Activated CD4-positive, alpha-beta T cell treated with anti-CD3 and anti-CD28 coated beads, Interleukin-2, amount 50 U/mL, for 16 hours (primary cell): ENCODE measurements at regions not wholly inside any gene's neighbourhood (a gene's known extent, or its start where the extent isn't known, plus 50 kb on each side); places are given as distances from the start of the nearest gene placed in this dataset.

ENCODE experiments used
- DNase-seq: peaks from one replicate; pipeline ENCODE4 v3.0.0-alpha.2; 2020

GRCh38 chr4:27276307-27277073 is 415.8 kb downstream of the STIM2 start:
- no peak for DNase-seq

DNA sequence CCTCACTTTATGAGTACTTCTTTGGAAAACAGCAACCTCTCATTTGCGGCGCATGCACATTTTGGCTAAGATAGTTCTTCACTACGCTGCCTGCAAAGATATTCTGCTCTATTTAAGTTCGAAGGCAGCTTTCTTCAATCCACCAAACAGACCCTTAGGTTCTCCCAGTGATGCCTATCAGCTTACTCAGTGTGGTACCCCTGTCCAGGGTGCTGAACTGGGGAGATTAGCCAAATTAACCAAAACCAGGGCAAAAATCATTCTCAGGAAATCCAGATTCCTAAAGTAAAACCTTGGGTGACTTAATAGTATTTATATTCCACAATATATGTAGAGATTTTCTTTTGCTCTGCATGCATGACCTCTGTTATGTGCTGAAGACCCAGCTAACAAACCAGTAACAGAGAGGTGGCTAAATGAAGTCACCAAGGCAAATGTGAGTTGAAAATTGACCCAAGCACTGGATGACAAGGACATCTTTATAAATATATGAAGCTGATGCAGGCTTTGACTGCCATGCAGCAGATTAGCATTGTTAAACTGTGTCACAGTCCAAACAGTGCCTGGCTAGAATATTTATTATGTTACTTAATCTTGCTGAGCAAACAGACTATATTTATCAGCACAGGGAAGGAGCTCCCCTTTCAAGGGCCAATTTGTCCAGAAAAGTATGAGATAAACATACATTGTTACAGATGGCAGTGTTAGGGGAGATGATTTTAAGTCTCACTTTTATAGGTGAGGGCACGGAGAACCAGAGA is 418.2 kb downstream of the STIM2 start:
- DNase-seq, result no peak

GRCh38 chr4:27288496-27288895 is 427.9 kb downstream of the STIM2 start:
- DNase-seq, result no peak

- no peak for DNase-seq
These were observed 429.1 kb downstream of the STIM2 start for GRCh38 chr4:27289704-27290103.

DNA sequence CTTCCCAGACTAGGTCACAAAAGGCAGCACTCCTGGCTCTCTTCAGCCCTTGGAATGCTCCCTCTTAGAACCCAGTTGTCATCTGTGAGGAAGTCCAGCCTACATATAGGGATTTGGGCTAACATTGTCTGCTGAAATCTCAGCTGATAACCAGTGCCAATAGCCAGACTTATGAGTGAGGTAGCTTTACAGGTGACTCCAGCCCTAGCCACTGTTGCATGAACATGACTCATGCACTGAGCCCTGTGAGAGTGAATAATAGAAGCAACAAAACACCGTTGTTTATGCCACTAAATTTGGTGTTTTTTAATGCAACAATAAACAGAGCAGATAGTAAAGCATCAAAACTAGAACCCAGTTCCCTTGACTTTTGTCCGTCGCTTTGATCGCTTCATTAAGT is 433.2 kb downstream of the STIM2 start:
- DNase-seq, result no peak

- DNase-seq, result no peak
These were observed 444.1 kb downstream of the STIM2 start for GRCh38 chr4:27304751-27305150.

- DNase-seq, result no peak
These were observed 444.6 kb downstream of the STIM2 start for GRCh38 chr4:27305246-27305645.

DNA sequence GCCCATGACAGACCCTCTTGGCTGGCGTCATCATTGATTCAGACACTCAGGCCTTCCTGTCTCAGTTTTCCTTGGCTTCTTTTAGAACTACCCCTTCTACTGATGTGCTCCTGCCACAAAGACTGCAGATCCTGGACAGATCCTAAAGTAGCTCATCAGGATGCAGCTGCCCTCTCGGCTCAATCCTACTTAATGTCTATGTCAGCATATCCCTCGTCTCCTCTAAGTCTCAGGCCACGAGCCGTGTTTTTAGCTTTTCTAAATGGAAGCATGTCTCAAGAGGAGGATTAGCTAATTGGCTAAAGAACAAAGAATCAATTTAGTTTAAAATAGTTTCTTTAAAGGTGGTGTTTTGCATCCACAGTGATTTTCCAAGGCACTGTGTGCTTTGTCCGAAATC is 447.7 kb downstream of the STIM2 start:
- no peak for DNase-seq

DNA sequence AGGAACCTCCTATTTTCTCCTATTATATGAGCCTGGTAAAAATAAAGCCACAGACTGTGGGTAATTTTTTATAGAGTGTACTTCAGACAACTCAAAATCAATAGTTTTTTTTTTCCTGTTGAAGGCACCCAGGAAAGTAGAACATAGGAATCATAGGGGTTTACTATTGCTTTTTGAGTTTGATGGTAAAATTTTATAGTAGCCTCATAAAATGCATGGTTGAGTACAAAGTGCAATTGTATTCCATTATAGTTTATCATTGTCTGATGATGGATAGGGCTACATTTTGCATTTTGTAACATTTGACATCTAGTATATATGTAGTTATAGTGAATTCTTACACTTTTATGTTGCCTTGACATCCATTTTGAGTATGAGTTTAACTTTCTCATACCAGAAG is 455.0 kb downstream of the STIM2 start:
- DNase-seq, result no peak

DNA sequence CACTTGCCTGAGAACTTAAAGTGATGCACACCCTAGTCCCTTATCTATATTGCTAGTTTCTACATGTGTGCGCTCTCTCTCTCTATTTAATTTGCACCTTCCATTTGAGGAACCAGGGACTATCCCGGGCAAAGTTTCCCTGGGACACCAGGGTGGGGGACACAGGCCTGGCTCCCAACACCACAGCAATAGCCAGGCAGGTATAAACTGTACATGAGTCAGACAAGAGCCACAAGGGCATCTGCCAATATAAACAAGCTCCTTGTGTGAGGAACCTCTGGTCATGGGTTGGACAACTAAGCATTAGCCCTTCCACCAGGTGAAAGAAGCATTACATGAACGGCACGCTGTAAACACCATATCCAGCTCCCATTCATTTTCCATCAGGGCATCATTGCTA is 455.5 kb downstream of the STIM2 start:
- no peak for DNase-seq

DNA sequence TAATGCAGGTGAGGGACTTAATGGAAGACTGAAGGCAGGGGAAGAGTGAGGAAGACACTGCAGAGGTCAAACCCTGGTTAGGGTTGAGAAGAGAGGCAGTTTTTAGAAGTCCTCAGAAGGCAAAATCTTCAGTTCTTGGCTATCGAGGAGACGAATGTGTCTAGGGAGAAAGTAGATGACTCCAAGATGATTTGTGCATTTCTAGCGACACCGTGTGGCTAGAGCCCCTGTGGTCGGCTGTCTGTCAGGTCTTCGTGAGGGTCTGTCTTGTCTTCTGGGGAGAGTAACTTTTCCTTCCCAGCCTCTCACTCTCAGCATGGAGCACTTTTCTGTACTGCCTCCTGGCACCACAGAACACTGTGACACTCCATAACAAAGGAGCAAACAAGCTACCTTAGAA is 458.1 kb downstream of the STIM2 start:
- peak; percentile 22 for DNase-seq

DNA sequence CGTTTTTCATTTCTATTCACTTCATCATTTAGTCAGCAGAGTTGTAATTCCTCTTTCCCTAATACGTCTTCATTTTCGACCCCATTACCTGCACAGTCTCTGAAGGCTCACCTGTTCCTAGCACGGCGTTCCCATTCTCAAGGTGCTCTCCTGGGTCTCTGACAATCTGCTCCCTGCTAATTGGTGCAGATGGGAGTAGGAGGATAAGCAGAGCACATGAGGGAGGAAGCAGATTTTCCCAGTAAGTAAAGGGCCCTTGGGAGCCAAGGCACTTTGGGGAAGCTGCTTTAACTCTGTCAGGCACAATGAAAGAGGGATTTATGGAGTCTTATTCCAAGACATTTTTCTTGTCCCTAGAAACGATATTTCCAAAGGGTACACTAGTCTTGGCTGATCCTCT is 466.4 kb downstream of the STIM2 start:
- DNase-seq, result no peak

- no peak for DNase-seq
These were observed 467.0 kb downstream of the STIM2 start for GRCh38 chr4:27327421-27328181.

- DNase-seq, result no peak
These were observed 477.9 kb downstream of the STIM2 start for GRCh38 chr4:27338530-27338929.

- DNase-seq, result no peak
These were observed 482.8 kb downstream of the STIM2 start for GRCh38 chr4:27343411-27343810.

DNA sequence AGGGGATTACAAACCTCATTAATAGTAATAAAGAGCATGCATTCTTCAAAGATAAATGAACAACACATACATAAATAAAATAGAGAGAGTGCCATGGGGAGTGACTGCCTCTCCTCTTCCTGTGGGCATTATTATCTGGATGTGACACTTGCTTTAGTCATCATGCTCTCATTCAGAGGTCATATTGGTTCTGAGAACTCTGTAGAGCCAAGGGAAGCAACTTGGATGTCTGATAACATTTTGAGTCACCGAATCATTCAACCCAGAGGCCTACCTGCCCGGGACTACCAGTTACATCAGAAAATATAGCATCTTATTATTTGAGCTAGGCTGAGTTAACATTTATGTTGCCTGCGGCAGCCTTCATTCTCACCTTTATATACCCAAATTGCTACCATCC is 489.5 kb downstream of the STIM2 start:
- no peak for DNase-seq

DNA sequence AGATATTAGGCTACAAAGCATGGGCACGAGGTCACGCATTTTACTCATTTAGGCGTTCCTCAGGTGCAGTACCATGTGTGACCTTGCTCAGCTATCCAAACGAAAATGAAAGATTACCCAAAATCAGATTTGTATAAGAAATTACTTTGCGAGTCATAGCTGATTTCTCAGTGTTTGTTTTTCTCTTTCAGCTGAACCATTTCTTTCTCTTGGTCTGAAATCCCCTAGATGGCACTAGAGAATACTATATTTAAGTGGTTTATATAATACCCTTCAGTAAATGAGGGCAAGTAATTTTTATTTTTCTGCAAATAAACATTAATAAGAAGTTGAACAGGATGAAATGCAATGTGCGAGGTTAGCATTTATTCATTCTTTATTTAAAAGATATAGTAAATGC is 496.6 kb downstream of the STIM2 start:
- DNase-seq, result no peak

GRCh38 chr4:27358269-27358668 is 497.6 kb downstream of the STIM2 start:
- no peak for DNase-seq

GRCh38 chr4:27360131-27360530 is 499.5 kb downstream of the STIM2 start:
- no peak for DNase-seq

DNA sequence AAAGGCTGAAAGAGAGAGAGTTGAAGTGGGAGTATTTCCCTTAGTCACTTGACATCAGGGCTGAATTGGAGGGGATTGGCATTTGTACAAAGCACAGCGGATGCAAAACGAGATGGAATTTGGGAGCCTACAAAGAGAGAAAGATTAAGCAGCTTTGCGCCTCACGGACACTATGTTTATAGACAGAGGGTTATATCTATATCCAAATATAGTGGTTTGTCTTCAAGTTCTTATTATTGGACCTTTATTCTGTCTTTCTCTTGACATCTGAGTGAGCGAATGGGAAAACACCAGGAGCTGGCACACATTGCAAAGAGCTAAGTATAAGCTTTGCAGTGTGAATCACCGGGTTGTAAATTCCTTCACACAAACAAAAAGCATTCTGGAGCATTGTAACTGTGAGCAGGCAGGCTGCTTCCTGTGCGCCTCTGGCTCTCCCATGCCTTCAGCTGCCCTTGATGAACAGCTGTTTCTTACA is 500.2 kb downstream of the STIM2 start:
- DNase-seq, result no peak

GRCh38 chr4:27364509-27364908 is 503.9 kb downstream of the STIM2 start:
- DNase-seq, result no peak

DNA sequence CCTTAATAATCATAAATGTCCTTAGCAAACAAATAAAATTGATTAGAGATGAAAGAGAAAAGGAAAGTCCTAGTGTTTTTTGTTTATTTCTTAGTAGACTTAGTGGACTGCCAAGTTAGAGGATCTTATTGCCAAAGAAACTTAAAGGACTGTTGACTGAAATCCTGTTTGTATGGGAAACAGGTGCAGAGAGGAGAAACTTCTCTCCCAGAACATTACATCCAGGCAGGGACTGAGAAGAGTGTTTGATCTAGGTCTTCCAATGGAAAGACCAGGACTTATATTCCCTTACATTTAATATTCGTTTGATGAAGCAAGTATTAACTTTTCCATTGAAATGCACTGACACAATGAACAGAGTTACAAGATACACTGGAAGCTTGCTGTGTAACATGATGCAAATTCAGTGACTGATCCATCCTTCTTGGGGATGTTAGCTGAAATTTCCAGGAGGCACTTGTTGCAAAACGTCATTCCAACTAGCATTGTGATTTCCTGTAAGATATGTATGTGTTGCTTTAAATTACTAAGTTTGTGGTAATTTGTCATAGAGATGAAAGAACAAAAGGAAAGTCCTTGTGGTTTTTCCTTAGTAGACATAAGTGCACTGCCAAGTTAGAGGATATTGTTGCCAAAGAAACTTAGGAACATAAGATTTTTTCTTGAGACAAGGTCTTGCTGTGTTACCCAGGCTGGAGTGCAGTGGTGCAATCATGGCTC is 505.6 kb downstream of the STIM2 start:
- DNase-seq, result no peak

DNA sequence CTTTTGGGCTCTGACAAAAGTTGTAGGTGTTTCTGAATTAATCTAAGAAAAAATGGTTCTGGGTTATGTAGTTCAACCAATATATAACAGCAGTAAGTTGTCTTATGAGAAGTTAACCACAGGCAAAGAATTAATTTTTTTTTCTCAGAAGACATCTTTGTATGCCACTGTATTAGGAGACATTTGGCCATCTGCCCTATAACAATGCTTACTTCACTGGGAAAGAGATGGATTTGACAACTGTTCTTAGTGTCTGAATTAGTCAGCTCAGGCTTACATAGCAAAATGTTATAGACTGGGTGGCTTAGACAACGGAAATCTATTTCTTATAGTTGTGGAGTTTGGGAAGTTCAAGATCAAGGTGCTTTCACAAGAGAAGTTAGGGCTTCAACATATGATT is 508.1 kb downstream of the STIM2 start:
- no peak for DNase-seq
